ENCODE measurements at regions not wholly inside any gene's neighbourhood (a gene's known extent, or its start where the extent isn't known, plus 50 kb on each side); places are given as distances from the start of the nearest gene placed in this dataset.

DNA sequence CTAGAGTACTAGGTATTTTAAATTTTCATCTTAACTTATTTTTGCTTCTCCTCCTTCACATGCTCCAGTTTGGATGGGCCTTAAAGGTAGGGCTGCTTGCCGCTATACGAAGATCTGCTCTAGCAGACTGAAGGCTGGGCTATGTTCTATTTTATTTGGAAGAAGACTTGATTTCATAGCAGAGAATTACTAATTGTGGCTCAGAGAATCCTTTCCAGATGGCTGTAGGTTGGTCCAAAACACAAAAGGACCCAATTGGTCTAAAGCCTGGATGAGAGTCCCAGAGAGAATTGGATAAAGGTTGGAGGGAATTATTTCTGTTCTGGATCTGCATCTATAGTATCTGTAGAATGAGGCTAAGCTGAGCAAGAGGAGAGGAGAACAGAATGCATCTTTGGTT lies 719.4 kb upstream of the PTBP2 start:
- DNase-seq (ENCODE audit: low spot score), result no peak

DNA sequence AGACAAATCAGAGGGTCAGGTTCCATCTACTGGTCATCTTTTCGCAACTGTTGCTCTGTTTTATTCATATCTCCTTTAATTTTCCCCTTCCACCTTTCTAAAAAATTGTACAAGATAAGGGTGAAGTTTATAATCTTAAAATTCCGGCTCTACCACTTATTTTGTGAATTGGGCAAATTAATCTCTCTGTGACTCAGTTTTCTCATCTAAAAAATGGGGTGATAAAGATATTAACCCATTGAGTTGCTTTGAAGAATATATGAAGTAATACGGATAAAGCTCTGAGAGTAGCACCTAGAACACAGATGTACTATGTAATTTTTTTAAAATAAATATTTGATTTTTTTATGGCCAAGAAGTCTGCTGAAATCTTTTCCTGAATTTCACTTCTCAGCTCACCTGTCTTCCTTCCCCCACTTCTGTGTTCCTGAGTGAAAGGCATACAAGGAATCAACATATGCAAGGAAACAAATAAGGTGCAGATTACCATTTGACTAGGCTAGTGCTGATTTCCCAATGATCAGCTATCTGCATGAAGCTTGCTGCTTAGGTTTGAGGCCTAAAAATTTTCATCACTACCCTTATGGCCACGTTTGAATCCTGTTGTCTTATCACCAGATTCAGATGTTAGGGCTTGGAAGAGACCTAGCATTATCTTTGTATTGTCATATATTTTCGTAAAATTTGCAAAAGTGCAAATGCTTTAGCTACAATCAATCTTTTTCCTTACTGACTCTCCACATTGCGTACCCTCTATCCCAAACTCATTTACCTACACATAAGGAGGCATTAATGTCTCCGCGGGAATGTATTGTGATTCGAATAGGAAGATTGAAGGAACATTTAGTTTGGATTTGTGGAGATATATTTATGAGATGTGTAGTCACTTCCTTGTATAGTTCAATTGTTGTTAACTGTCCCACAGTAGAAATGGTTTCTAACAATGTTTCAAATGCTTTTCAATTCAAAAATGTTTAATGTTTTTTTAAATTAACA lies 718.3 kb upstream of the PTBP2 start:
- no peak for DNase-seq (ENCODE audit: low spot score)

DNA sequence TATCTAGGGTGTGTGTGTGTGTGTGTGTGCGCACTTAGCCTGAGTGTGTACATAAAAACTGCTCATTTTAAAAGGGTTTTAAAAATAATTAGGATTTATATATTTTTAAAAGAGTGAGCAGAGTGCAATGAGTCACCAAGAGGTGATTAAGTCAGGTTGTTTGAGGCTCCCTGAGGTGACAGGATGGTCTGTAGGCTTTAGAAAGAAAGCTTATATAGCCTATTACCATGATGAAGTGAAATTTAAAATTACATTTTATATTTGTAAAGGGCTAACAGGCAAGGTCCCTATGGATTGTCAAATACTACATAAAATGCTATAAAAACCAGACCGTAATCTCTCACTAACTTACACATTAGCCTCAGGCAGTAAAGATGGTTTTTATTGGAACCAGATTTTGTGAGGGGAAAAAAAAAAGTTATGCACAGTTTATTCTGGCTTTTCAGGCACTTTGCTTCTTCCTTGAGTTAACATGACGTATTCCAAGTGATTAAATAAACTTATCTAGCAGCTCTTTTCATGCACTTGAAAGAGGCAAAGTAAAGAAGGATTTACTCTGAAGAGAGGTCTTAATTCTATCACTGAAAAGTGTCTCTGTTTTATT lies 711.7 kb upstream of the PTBP2 start:
- DNase-seq (ENCODE audit: low spot score), result no peak

DNA sequence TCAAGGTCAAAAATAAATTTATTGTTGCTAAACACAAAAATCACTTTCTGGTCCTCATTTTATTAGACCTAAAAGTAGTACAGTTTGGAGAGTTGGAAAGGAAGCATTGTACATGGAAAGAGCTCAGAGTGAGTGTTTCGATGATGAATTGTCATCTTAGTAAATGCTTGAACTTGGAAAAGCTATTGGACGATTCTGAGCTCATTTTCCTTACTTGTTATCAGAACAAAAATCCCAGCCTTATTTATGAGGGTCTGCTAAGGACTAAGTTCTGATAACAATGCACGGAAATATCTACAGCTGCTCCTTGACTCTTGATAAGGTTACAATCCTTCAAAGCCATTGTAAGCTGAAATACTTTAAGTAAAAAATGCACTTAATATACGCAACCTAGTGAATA lies 710.0 kb upstream of the PTBP2 start:
- DNase-seq (ENCODE audit: low spot score), result no peak

DNA sequence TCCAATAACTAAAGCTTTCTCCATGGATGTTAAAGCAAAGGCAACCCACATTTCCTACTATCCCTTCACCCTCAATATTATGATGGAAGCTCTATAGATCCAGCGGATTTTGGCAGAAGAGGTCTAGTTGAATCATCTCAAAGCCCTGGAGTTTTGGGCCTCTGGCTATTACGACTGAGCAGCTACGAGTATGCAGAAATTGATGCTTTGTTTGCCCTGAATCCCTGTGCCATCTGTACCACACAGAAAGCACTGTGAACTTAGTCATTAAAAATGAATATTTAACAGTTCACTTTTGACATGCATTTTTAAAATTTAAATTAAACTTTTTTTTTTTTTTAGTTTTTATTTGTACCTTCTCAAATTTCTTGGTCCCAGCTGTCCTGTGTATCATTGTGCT lies 705.4 kb upstream of the PTBP2 start:
- DNase-seq (ENCODE audit: low spot score), result no peak

DNA sequence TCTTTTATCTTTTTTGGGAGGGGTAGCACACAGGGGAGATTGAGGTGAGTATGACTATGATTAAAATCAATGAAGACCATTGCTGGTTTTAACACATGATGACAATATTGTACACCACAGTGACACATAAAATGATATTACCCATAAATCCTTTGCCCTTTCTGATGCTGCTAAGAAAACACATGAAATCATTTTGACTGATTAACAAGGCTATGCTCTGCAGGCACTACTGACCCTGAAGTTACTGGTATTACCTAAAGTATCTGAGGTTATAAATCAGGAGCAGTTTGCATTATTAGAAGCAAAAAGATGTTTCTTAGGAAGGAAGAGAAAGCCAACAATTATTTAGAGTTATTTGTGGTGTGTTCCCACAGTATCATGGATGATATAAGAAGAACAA lies 701.2 kb upstream of the PTBP2 start:
- no peak for DNase-seq (ENCODE audit: low spot score)

DNA sequence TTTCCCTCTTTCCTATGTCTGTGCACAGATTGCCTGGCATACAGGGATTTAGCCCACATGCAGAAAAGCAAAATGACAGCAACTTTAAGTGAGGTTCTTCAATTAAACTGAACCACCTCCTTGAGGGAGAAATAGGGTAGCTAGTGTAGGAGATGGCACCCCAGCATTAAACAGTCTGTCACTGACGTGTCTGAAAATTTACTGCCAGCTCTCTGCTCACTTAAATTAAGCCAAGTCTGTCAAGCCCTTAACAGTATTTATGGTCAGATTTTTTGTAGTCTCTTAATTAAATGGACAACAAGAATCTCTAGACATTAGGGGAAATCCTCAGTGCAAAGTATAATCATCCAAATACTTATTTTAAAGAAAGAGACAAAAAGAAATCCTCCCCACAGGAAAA lies 696.5 kb upstream of the PTBP2 start:
- DNase-seq (ENCODE audit: low spot score), result no peak

DNA sequence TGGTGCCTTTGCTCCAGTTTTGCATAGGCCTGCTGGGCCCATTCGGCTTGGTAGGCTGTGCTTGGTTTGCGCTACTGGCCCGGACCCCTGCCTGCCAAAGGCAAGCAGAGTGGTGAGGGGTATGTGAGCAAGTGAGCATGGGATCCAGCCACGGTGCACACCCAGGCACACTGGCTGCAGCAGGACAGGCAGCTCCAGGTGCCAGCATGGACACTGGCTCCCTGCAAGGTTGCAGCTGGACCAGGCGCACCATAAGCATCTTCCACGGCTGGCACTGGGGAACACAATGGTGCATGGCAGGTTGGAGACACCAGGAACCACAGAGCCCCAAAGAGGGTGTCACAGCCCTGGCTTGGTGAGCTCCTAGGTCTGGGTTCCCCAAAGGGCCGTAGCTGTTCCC lies 693.5 kb upstream of the PTBP2 start:
- no peak for DNase-seq (ENCODE audit: low spot score)

DNA sequence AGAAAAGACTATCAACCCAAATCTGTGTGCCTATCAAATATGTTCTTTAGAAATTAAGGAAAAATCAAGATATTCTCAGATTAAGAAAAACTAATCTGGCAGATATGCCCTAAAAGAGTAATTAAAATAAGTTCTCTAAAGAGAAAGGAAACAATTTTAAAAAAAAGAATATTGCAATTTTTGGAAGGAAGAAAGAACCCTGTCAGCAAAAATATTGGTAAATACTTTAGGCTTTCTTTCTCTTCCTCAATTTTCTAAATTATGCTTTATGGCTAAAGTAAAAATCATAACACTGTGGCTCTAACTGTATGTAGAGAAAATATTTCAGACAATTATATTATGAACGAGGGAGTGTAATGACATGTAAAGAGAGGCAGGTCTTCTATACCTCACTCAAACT lies 691.3 kb upstream of the PTBP2 start:
- no peak for DNase-seq (ENCODE audit: low spot score)

DNA sequence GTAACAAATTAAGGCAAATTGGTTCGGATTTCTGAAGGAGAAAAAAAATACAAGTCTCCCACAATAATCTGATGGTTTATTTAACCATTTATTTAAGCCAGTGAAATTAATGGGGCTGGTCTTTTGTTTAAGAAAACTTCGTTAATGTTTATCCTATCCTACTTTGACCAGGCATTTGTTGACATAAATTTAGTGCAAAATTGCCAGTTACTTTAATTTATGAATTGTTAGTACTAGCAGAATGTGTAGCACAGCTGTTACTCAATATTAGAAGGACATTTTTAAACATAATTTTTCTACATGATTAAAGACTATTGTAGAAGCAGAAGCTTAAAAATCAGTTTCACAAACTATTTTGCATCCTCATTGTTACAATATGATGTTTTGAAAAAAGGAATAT lies 687.6 kb upstream of the PTBP2 start:
- DNase-seq (ENCODE audit: low spot score), result no peak

DNA sequence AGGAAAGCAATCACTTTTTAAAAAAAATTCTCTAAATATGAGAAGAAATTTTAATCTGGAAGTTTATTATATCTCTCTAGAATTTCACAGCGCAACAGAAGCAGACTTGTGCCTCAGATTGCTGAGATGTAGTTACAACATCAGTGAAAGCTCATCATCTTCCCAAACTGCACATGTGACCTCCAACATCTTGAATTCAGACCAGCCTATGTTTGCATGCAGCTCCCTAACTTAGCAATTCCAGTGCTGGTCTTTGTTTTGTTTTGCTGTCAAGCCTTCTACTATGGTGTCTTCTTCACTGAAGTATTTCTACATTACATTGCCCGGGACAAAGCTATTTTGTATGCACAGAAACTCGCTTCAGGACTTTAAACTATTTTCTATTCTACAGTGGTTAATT lies 684.8 kb upstream of the PTBP2 start:
- DNase-seq (ENCODE audit: low spot score), result no peak

DNA sequence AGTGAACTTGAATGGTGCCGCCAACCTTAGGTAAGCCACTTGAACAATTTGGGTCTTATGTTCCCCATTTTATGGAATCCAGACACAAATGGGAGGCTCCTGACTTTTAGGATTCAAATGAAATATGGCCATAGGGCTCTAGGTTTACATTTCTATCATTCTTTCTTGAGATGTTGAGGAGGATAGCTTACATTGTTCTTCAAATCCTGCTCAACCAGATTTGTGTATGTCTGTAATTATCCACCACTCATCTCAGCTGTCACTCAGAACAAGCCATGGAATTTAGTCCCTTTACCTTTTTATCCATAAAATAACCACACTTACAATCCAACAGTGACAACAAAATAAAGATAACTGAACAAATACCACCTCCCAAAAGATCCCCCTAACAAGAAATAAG lies 682.9 kb upstream of the PTBP2 start:
- DNase-seq (ENCODE audit: low spot score), result no peak

DNA sequence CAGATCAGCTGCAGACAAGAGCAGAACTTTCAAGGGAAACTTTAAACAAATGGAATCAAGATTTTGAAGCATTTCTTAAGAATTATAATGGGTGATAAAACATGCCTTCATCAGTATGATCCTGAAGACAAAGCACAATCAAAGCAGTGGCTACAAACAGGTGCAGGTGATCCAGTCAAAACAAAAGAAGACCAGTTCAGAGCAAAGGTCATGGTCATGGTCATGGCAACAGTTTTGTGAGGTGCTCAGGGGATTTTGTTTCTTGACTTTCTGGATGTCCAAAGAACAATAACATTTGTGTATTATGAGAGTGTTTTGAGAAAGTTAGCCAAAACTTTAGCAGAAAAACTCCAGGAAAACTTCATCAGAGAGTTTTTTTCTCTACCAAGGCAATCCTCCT lies 681.7 kb upstream of the PTBP2 start:
- DNase-seq (ENCODE audit: low spot score), result no peak

DNA sequence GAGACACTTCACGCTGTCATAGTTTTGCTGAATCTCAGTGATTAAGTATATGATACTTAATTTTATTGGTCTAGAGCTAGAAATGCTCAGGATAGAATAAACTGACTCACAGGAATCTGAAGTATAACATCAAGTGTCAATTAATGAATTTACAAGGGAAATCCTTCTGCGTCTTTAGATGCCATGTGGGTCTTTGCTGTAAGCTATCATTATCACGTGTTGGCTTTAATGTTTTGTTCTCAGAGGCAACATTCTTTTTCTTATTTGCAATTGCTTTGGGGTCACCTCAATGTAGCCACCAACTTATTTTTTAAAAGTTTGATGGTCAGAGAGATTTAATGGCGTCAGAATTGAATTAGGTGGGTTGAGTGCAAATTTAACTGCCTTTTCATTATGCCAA lies 680.1 kb upstream of the PTBP2 start:
- DNase-seq (ENCODE audit: low spot score), result no peak

DNA sequence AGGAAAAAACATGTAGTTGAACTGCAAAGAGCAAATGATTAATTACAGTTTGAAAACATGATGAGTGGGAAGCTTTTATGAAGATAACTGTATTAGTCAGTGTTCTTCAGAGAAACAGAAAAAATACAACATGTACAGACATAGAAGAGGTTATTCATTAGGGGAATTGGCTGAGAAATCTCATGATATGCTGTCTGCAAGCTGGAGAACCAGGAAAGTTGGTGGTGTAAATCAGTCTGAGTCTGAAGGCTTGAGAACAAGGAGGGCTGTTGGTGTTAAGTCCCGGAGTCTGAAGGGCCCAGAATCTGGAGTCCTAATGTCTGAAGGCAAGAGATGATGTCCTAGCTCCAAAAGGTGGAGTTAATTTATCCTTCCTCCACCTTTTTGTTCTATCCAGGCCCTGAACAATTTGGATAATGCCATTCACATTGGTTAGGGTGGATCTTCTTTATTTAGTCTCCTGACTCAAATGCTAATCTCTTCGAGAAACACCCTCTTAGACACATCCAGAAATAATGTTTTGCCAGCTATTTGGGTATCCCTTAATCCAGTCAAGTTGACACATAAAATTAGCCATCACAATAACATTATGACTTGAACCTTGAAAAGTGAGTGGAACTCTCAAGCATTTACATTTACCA lies 672.9 kb upstream of the PTBP2 start:
- DNase-seq (ENCODE audit: low spot score), result no peak

DNA sequence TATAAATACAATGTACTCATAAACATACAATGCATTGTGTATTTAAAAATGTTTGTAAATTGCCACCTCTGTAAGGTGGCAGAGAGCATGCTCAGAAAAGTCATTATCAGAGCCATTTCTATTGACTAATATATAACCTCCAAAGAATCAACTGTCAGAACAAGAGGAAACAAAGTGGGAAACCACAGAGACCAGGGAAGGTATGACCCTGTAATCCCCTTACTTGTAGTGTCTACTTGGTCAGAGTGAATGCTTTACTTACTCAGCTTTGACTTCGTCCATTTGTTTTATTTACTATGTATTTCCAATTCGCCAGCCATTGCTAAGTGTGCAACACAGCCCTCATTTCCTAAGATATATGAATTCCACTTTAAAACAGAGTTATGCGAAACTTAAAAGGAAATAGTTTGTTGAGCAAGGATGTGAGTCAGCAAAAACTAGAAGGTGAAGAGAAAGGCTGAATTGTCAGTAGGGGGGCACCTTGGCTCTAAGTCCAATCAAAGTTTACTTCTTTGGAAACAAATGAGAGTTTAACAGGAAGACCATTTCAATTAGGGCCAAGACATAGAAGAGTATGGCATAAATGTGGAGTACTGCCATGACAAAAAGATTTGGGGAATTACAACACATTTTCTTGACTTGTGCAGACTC lies 671.7 kb upstream of the PTBP2 start:
- no peak for DNase-seq (ENCODE audit: low spot score)

DNA sequence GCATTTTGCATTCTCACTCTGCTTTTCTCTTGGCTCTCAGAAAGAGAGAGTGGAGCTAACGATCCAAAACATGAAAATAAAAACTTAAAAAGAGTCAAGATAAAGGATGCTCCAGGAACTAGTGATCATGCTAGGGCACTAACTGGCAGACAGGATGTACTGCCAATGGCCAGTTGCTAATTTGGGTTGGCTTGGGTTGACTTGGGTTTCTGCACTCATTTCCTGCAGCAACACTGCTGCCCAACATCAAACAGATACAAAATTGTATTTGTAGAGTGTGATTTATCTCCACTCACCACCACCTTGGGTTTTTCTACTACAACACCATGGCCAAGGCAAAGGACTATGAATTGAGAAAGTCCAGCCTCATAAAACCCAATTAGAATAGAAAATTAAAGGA lies 662.3 kb upstream of the PTBP2 start:
- no peak for DNase-seq (ENCODE audit: low spot score)

DNA sequence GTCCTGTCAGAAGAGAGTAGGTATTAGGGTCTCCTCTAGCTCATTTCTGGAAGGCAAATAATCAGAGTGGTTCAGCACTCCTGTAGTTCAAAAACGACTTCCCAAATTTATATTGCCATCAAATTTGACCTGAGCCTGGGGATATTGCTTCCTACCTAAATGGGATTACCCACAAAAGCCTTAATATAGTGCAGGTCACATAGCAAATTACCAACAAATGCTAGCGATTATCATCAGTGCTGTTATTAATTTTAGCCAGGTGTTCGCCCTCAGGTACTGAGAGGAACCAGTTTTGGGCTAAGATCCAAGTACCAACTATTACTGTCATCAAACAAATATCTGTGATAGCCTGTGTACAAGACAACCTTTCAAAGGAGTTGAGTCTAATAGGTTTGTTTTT lies 661.8 kb upstream of the PTBP2 start:
- DNase-seq (ENCODE audit: low spot score), result no peak

DNA sequence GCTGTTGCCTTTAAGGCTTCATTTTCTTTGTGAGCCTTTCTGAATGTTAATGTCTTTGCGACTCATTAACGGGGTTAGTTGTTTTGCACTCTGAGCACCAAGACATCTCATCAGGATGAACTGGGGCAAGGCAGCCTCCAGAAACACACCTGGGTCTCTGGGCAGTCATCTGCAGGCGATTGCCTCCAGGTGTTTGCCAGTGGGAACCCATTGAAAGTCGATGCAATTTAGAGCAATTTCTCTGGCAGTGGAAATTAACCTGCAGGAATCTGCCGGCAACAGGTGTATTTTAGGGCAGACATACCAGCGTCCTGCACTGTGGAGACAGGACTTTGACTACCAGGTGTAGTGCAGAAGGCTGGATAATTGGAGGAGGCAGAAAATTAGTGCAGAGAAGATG lies 661.0 kb upstream of the PTBP2 start:
- no peak for DNase-seq (ENCODE audit: low spot score)

DNA sequence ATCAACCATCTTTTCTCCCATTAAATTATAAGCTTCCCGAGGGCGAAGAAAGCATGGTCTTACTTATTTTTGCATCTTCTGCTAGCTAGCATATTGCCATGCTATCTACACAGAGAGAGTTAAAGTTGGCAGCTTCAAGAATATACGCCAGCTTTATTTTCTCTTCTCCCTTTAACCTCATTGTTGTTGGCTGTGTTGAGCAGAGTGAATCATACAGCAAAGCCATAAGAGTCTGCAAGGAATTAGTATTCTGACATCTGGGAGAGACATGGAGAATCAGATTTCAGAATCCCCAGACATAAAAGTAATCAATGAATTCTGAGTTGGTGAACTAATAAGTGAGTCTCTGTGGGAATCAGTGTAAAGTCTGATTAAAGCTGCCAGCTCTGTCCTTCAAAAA lies 649.6 kb upstream of the PTBP2 start:
- DNase-seq (ENCODE audit: low spot score), result no peak

DNA sequence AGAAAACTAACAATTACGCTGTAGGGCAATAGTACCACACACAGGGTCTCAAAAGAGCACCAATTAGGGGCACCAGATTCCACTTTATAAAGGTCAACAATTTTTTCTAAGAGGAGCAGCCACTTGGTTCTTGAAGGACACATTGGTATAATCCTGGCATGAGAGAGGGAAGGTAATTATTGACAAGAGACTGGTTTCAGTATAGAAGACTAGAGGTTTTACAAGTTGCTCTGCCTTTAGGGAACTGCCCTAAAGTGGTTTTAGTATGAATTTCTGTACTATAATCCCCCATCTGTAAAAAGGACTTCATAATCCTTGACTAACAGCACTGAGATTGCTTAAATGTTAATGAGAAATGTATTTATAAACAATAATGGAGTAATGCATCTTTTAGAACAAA lies 648.5 kb upstream of the PTBP2 start:
- DNase-seq (ENCODE audit: low spot score), result no peak

DNA sequence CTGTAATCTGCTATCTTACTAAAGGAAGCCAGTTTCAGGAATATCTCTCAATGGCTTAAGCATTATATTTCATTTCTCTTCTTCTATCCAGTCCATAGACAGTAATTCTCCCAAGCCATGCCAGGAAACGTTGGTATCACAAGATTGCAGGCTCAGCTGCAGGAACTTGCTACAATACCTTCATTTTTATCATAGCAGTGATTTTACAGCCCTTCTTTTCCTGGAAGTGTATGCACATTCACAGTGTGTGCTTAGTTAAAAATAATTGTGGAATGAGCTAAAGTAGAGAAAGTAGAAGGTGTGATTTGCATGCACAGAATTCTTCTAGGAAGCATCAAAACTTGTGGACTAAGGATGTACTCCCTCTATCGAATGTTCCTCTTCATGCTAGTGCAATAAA lies 647.2 kb upstream of the PTBP2 start:
- no peak for DNase-seq (ENCODE audit: low spot score)

Data from activated CD4-positive, alpha-beta T cell treated with anti-CD3 and anti-CD28 coated beads, Interleukin-2, Interleukin-4, amounts not matched to agents 100 ng/mL and 50 ng/mL, durations not matched to agents 16 hours and 8 hours (primary cell).